Gastrocnemius medialis (tissue), 4 donors: ENCODE measurements at regions not wholly inside any gene's neighbourhood (a gene's known extent, or its start where the extent isn't known, plus 50 kb on each side); places are given as distances from the start of the nearest gene placed in this dataset.

ENCODE experiments used
- POLR2A ChIP-seq, 2 donors: fragments of 450-650 bp; IDR thresholded peaks; one replicate each; pipeline ENCODE4 v1.6.1; 2017; ENCODE audit warnings: antibody characterized with exemption in 2 of 2, mild to moderate bottlenecking in 2 of 2, moderate library complexity in 2 of 2
- TF ChIP-seq, protein P1 (sequence below), 5 experiments: fragments of 450-650 bp in 3 of 5; fragments of 200-600 bp in 2 of 5; sonication (generic) in 2 of 5; IDR thresholded peaks in 4 of 5; conservative IDR thresholded peaks in 1 of 5; 1 replicate in 4 of 5; 2 replicates in 1 of 5; pipeline ENCODE4 v1.5.1; 2016 to 2019; ENCODE audit warnings: antibody characterized with exemption in 5 of 5, mild to moderate bottlenecking in 3 of 5, moderate library complexity in 3 of 5

DNA sequence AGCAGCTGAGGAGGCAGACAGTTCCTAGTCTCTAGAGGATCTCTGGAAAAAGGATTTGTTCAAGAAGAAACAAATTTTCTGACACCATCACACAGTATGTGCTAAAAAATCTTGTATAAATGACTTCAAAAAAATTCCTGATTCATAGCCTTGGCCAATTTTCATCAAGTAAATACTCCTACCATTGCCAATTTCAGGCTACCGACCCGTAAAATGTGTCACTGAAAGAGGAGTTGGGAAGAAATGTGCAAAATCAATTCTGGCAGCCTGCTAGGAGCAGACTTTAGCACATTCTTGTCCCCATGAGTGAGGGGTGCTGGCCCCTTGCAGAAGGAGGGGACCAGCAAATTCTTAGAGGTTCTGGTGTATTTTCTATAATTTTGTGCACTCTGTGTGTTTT, 109.4 kb downstream of the TMEM30B start:
- no peak for TF ChIP-seq POLR2A (IDR thresholded peaks at IDR 0.05)
- TF ChIP-seq, protein P1, sequence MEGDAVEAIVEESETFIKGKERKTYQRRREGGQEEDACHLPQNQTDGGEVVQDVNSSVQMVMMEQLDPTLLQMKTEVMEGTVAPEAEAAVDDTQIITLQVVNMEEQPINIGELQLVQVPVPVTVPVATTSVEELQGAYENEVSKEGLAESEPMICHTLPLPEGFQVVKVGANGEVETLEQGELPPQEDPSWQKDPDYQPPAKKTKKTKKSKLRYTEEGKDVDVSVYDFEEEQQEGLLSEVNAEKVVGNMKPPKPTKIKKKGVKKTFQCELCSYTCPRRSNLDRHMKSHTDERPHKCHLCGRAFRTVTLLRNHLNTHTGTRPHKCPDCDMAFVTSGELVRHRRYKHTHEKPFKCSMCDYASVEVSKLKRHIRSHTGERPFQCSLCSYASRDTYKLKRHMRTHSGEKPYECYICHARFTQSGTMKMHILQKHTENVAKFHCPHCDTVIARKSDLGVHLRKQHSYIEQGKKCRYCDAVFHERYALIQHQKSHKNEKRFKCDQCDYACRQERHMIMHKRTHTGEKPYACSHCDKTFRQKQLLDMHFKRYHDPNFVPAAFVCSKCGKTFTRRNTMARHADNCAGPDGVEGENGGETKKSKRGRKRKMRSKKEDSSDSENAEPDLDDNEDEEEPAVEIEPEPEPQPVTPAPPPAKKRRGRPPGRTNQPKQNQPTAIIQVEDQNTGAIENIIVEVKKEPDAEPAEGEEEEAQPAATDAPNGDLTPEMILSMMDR (IDR thresholded peaks at IDR 0.05 in 4 of 5, conservative IDR thresholded peaks at IDR 0.05 in 1 of 5) = no peak
